ENCODE measurements at regions not wholly inside any gene's neighbourhood (a gene's known extent, or its start where the extent isn't known, plus 50 kb on each side); places are given as distances from the start of the nearest gene placed in this dataset.

DNA sequence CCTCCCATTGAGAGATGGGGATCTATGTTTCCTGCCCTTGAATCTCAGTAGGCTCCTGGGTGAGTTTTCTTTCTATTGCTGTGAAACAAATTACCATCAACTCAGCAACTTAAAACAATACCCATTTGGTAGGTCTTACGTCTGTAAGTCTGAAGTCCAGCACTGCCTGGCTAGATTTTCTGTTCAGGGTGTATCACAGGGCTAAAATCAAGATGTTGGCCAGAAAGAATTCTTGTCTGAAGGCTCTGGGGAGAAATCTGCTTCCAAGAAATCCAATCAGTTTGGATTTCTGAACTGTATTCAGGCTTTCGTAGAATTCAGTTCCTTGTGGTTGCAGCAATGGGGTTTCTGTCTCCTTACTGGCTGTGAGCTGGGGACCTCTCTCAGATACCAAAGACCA is 99.6 kb upstream of the SLC24A3 start:
- no peak overlapping the region for H2AFZ ChIP-seq (ENCODE audit: low read length)
- H4K8ac ChIP-seq (ENCODE audit: extremely low read depth, insufficient read depth, low read length) = no peak overlapping the region
- H3K27me3 ChIP-seq (replicated peaks in 1 of 4; ENCODE audit: control insufficient read depth in 3 of 4, extremely low read depth in 1 of 4, insufficient read depth in 3 of 4, low read length in 3 of 4) = no peaks in the 10 kb centered on the region
- no peaks in the 10 kb centered on the region for H3K23me2 ChIP-seq (ENCODE audit: low read depth, low read length)
- H3K79me1 ChIP-seq (ENCODE audit: low read depth, low read length) = no peaks in the 10 kb centered on the region
- no peaks in the 10 kb centered on the region for H4K20me1 ChIP-seq (replicated peaks in 1 of 2; ENCODE audit: control insufficient read depth in 1 of 2, insufficient read depth in 2 of 2, low read length in 2 of 2)
- no peak overlapping the region for H3K56ac ChIP-seq (replicated peaks; ENCODE audit: insufficient read length, low read depth, low read length)
- H3K27ac ChIP-seq (ENCODE audit: low read depth, low read length) = no peak overlapping the region
- no peak overlapping the region for H3K14ac ChIP-seq (ENCODE audit: insufficient read length)
- no peak overlapping the region for H2BK15ac ChIP-seq (ENCODE audit: low read length)
- no peaks in the 10 kb centered on the region for H3K36me3 ChIP-seq (ENCODE audit: control insufficient read depth in 2 of 4, insufficient read depth in 4 of 4, low read length in 3 of 4)
- H2BK120ac ChIP-seq (replicated peaks; ENCODE audit: low read depth, low read length) = no peak overlapping the region
- H2AK5ac ChIP-seq (ENCODE audit: low read depth, low read length) = no peak overlapping the region
- no peaks in the 10 kb centered on the region for H3K4me1 ChIP-seq (replicated peaks in 1 of 4; ENCODE audit: control insufficient read depth in 3 of 4, insufficient read depth in 4 of 4, low read length in 3 of 4)
- H2BK12ac ChIP-seq (ENCODE audit: low read depth, low read length) = no peak overlapping the region
- 84% methylated on average over 2 of the region's 2 CpGs; no CpG with 5 or more reads in 1 of the 2 experiments for WGBS, 2 experiments (ENCODE audit: extremely low coverage in 1 of 2, insufficient coverage in 1 of 2, insufficient read length in 1 of 2, insufficient replicate concordance in 2 of 2, low coverage in 1 of 2, low lambda C conversion rate in 2 of 2, missing lambda C conversion rate in 1 of 2)
- H3K4me2 ChIP-seq (ENCODE audit: insufficient read depth in 1 of 2, low read depth in 2 of 2, low read length in 2 of 2) = no peak overlapping the region
- H3K4me3 ChIP-seq (ENCODE audit: extremely low read depth in 1 of 4, insufficient read depth in 2 of 4, low read depth in 3 of 4, low read length in 4 of 4) = no peak overlapping the region
- H3K9me3 ChIP-seq (ENCODE audit: insufficient read depth in 2 of 2, low read depth in 1 of 2, low read length in 1 of 2) = peaks cover 5 to 6% of the 10 kb centered on the region in 2 experiments; a peak in 2 of 4 replicates
- FAIRE-seq (no peak), DNase-seq (ENCODE audit: low read depth in 1 of 2, low spot score in 2 of 2) (no peak)
- no peak overlapping the region for H3K9ac ChIP-seq (replicated peaks in 1 of 4; ENCODE audit: extremely low read depth in 1 of 4, low read depth in 3 of 4, low read length in 3 of 4)
- H3K79me2 ChIP-seq (ENCODE audit: control insufficient read depth in 1 of 2, insufficient read depth in 2 of 2, low read length in 2 of 2) = no peaks in the 10 kb centered on the region
- no peak overlapping the region for H3K4ac ChIP-seq (replicated peaks; ENCODE audit: insufficient read length, low read depth, low read length)
- H2BK20ac ChIP-seq (ENCODE audit: low read length) = no peak overlapping the region
- H3K23ac ChIP-seq (ENCODE audit: insufficient read length) = no peak overlapping the region
- H2BK5ac ChIP-seq (ENCODE audit: low read depth, low read length) = no peak overlapping the region
- ChIA-PET POLR2A (ENCODE audit: partially characterized antibody) (no interaction called here), CTCF (ENCODE audit: partially characterized antibody) (interaction anchor here (1.0 kb wide), 1 partner anchor 41 kb away, joined by 3 read pairs; no protein-coding TSS in a partner anchor)
- H4K5ac ChIP-seq (ENCODE audit: insufficient read length, low read depth, low read length) = no peak overlapping the region
- no peak overlapping the region for H4K91ac ChIP-seq (replicated peaks; ENCODE audit: insufficient read length, low read length)
- no peak overlapping the region for H3K18ac ChIP-seq (ENCODE audit: extremely low read depth, low read length)
- TF ChIP-seq RFX5 (IDR thresholded peaks at IDR 0.05; ENCODE audit: borderline replicate concordance, low read depth, low read length) = no peak
- no peak for TF ChIP-seq BCL11A (IDR thresholded peaks at IDR 0.05; ENCODE audit: low read depth in 2 of 2, low read length in 2 of 2)
- TF ChIP-seq SAP30 (IDR thresholded peaks at IDR 0.05; ENCODE audit: insufficient read depth, insufficient replicate concordance, low read length) = no peak
- TF ChIP-seq CEBPB (IDR thresholded peaks at IDR 0.05; ENCODE audit: low read depth, low read length) = no peak
- no peak for TF ChIP-seq ASH2L (IDR thresholded peaks at IDR 0.05; ENCODE audit: low read length)
- TF ChIP-seq RXRA (IDR thresholded peaks at IDR 0.05; ENCODE audit: insufficient read depth, low read depth, low read length) = no peak
- no peak for TF ChIP-seq CHD2 (IDR thresholded peaks at IDR 0.05; ENCODE audit: low read length)
- no peak for TF ChIP-seq MAX (IDR thresholded peaks at IDR 0.05)
- no peak for TF ChIP-seq USF2 (IDR thresholded peaks at IDR 0.05; ENCODE audit: low read length)
- TF ChIP-seq SP1 (IDR thresholded peaks at IDR 0.05; ENCODE audit: low read depth, low read length) = no peak
- TF ChIP-seq, protein P1, sequence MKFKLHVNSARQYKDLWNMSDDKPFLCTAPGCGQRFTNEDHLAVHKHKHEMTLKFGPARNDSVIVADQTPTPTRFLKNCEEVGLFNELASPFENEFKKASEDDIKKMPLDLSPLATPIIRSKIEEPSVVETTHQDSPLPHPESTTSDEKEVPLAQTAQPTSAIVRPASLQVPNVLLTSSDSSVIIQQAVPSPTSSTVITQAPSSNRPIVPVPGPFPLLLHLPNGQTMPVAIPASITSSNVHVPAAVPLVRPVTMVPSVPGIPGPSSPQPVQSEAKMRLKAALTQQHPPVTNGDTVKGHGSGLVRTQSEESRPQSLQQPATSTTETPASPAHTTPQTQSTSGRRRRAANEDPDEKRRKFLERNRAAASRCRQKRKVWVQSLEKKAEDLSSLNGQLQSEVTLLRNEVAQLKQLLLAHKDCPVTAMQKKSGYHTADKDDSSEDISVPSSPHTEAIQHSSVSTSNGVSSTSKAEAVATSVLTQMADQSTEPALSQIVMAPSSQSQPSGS (IDR thresholded peaks at IDR 0.05; ENCODE audit: low read length) = no peak

All from H1 (cell line).